ENCODE measurements at regions not wholly inside any gene's neighbourhood (a gene's known extent, or its start where the extent isn't known, plus 50 kb on each side); places are given as distances from the start of the nearest gene placed in this dataset.
A peak's percentile ranks its signal among the peaks of the same experiment; 100 is the strongest.

- Histone ChIP-seq H3K4me1 (ENCODE audit: low read length) (0 out of 2 replicates have a peak, but pooled peaks cover 3% of the 10 kb centered on the region), H3K4me3 (ENCODE audit: low read length) (no peak overlapping the region), H3K4me2 (ENCODE audit: low read depth, low read length) (no peak overlapping the region), H3K9me3 (replicated peaks; ENCODE audit: insufficient read depth, low read length) (no peaks in the 10 kb centered on the region), H3K79me2 (ENCODE audit: low read length) (no peaks in the 10 kb centered on the region), H3K27me3 (replicated peaks; ENCODE audit: insufficient read depth, low read length) (no peaks in the 10 kb centered on the region), H3K9ac (ENCODE audit: low read length) (no peak overlapping the region), H3K27ac (ENCODE audit: low read length) (no peak overlapping the region), H3K9me2 (replicated peaks; ENCODE audit: insufficient read depth, low read length) (no peaks in the 10 kb centered on the region), H2AFZ (ENCODE audit: low read length) (no peak overlapping the region), H3K36me3 (replicated peaks; ENCODE audit: insufficient read depth, low read length) (no peaks in the 10 kb centered on the region), H4K20me1 (ENCODE audit: insufficient read depth, low read length) (no peaks in the 10 kb centered on the region), H3F3A (ENCODE audit: insufficient read depth, low read length) (no peaks in the 10 kb centered on the region)
- DNase-seq = peak; percentile 46
- TF ChIP-seq, protein P1, sequence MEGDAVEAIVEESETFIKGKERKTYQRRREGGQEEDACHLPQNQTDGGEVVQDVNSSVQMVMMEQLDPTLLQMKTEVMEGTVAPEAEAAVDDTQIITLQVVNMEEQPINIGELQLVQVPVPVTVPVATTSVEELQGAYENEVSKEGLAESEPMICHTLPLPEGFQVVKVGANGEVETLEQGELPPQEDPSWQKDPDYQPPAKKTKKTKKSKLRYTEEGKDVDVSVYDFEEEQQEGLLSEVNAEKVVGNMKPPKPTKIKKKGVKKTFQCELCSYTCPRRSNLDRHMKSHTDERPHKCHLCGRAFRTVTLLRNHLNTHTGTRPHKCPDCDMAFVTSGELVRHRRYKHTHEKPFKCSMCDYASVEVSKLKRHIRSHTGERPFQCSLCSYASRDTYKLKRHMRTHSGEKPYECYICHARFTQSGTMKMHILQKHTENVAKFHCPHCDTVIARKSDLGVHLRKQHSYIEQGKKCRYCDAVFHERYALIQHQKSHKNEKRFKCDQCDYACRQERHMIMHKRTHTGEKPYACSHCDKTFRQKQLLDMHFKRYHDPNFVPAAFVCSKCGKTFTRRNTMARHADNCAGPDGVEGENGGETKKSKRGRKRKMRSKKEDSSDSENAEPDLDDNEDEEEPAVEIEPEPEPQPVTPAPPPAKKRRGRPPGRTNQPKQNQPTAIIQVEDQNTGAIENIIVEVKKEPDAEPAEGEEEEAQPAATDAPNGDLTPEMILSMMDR (IDR thresholded peaks at IDR 0.05; ENCODE audit: low read length) = no peak
These were observed 151.1 kb upstream of the HCRTR2 start for GRCh38 chr6:55023230-55023629.

DNA sequence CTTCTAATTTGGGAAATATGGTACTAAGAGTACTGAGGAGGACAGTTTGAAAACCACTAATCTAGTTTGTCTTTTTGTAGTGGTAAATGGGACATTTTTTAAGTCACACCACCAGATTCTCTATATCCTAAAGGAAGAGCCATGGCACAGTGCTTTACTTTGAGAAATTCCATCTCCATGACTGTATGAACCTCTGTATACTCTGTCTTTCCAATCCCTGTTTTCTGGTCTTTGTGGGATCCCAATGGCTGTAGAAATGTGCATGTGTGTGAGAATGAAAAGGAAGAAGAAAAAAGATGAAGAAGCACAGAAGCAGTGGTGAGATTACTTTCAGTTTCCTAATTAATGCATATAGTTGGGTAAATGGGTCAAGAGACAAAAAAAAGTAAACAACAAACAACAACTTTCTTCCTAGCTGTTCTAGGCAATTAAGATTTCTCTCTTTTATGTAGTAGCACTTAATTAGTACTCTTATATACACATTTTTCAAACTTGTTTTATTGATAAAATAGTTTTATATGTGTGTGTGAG lies 141.2 kb upstream of the HCRTR2 start:
- H3K4me2 ChIP-seq (ENCODE audit: low read depth, low read length) = no peak overlapping the region

DNA sequence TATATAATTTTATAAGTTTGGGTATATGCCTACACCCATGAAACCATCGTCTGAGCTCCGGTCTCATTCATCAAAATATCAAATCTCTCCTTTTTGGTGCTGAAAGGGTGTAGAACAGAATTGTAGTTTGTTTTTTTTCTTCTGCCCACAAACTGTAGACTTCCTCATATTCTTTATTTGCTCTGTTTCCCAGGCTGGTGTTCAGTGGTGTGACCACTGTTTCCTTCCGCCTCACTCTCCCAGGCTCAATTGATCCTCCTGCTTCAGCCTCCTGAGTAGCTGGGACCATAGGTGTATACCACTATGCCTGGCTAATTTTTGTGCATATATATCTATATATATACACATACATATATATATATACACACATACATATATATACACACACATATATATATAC lies 139.6 kb upstream of the HCRTR2 start:
- Histone ChIP-seq H3K4me3 (ENCODE audit: low read length) (no peak overlapping the region), H3K79me2 (ENCODE audit: low read length) (no peaks in the 10 kb centered on the region), H3K9ac (ENCODE audit: low read length) (no peak overlapping the region), H2AFZ (ENCODE audit: low read length) (no peak overlapping the region), H3K36me3 (replicated peaks; ENCODE audit: insufficient read depth, low read length) (no peaks in the 10 kb centered on the region), H3K9me2 (replicated peaks; ENCODE audit: insufficient read depth, low read length) (no peaks in the 10 kb centered on the region), H3K9me3 (replicated peaks; ENCODE audit: insufficient read depth, low read length) (no peaks in the 10 kb centered on the region), H4K20me1 (ENCODE audit: insufficient read depth, low read length) (no peaks in the 10 kb centered on the region), H3F3A (ENCODE audit: insufficient read depth, low read length) (no peaks in the 10 kb centered on the region), H3K4me2 (ENCODE audit: low read depth, low read length) (no peak overlapping the region), H3K27ac (ENCODE audit: low read length) (no peak overlapping the region), H3K27me3 (replicated peaks; ENCODE audit: insufficient read depth, low read length) (no peaks in the 10 kb centered on the region), H3K4me1 (ENCODE audit: low read length) (no peaks in the 10 kb centered on the region)
- no peak for DNase-seq
- TF ChIP-seq, protein P1 (IDR thresholded peaks at IDR 0.05; ENCODE audit: low read length) = no peak
- TF ChIP-seq EZH2phosphoT487 (IDR thresholded peaks at IDR 0.05; ENCODE audit: low read length) (no peak), EZH2 (optimal IDR thresholded peaks at IDR 0.05; ENCODE audit: low read depth, low read length) (no peak)

More for the DNA sequence above, 141.2 kb upstream of the HCRTR2 start:
- no peaks in the 10 kb centered on the region for H4K20me1 ChIP-seq (ENCODE audit: insufficient read depth, low read length)
- H3K79me2 ChIP-seq (ENCODE audit: low read length) = no peaks in the 10 kb centered on the region
- no peaks in the 10 kb centered on the region for H3K9me2 ChIP-seq (replicated peaks; ENCODE audit: insufficient read depth, low read length)
- no peak for TF ChIP-seq EZH2phosphoT487 (IDR thresholded peaks at IDR 0.05; ENCODE audit: low read length)
- no peak for TF ChIP-seq EZH2 (optimal IDR thresholded peaks at IDR 0.05; ENCODE audit: low read depth, low read length)
- H3K27ac ChIP-seq (ENCODE audit: low read length) = no peak overlapping the region
- H3K4me1 ChIP-seq (ENCODE audit: low read length) = no peaks in the 10 kb centered on the region
- H3K4me3 ChIP-seq (ENCODE audit: low read length) = no peak overlapping the region
- no peaks in the 10 kb centered on the region for H3K9me3 ChIP-seq (replicated peaks; ENCODE audit: insufficient read depth, low read length)
- H3F3A ChIP-seq (ENCODE audit: insufficient read depth, low read length) = no peaks in the 10 kb centered on the region
- no peaks in the 10 kb centered on the region for H3K36me3 ChIP-seq (replicated peaks; ENCODE audit: insufficient read depth, low read length)
- no peak for DNase-seq
- H2AFZ ChIP-seq (ENCODE audit: low read length) = no peak overlapping the region
- H3K27me3 ChIP-seq (replicated peaks; ENCODE audit: insufficient read depth, low read length) = no peaks in the 10 kb centered on the region
- no peak overlapping the region for H3K9ac ChIP-seq (ENCODE audit: low read length)

GRCh38 chr6:55040102-55040848 lies 134.0 kb upstream of the HCRTR2 start:
- H3K9ac ChIP-seq (ENCODE audit: low read length) = no peak overlapping the region
- H3K9me3 ChIP-seq (replicated peaks; ENCODE audit: insufficient read depth, low read length) = no peaks in the 10 kb centered on the region
- DNase-seq = no peak
- no peaks in the 10 kb centered on the region for H3K9me2 ChIP-seq (replicated peaks; ENCODE audit: insufficient read depth, low read length)
- no peaks in the 10 kb centered on the region for H3K36me3 ChIP-seq (replicated peaks; ENCODE audit: insufficient read depth, low read length)
- no peaks in the 10 kb centered on the region for H3F3A ChIP-seq (ENCODE audit: insufficient read depth, low read length)
- H2AFZ ChIP-seq (ENCODE audit: low read length) = no peak overlapping the region
- H3K4me1 ChIP-seq (ENCODE audit: low read length) = 0 out of 2 replicates have a peak, but pooled peaks cover 3% of the 10 kb centered on the region
- no peak overlapping the region for H3K27ac ChIP-seq (ENCODE audit: low read length)
- TF ChIP-seq EZH2 (optimal IDR thresholded peaks at IDR 0.05; ENCODE audit: low read depth, low read length) (no peak), EZH2phosphoT487 (IDR thresholded peaks at IDR 0.05; ENCODE audit: low read length) (no peak)
- TF ChIP-seq, protein P1 (IDR thresholded peaks at IDR 0.05; ENCODE audit: low read length) = no peak
- no peaks in the 10 kb centered on the region for H3K79me2 ChIP-seq (ENCODE audit: low read length)
- no peaks in the 10 kb centered on the region for H4K20me1 ChIP-seq (ENCODE audit: insufficient read depth, low read length)
- H3K4me3 ChIP-seq (ENCODE audit: low read length) = no peak overlapping the region
- H3K27me3 ChIP-seq (replicated peaks; ENCODE audit: insufficient read depth, low read length) = no peaks in the 10 kb centered on the region
- H3K4me2 ChIP-seq (ENCODE audit: low read depth, low read length) = no peak overlapping the region
